Transverse colon (tissue), 4 donors: ENCODE measurements at regions not wholly inside any gene's neighbourhood (a gene's known extent, or its start where the extent isn't known, plus 50 kb on each side); places are given as distances from the start of the nearest gene placed in this dataset.

ENCODE experiments used
- DNase-seq: peaks from one replicate; pipeline ENCODE4 v3.0.0-alpha.2; 2019
- H3K27ac ChIP-seq, 4 donors: fragments of 200-600 bp; sonication (generic); 2 replicates each; pipeline ENCODE4 v1.5.1; 2016 to 2018; ENCODE audit warnings: inconsistent platforms in 4 of 4
- H3K27me3 ChIP-seq: fragments of 200-600 bp; sonication (generic); 2 replicates; pipeline ENCODE4 v1.5.1; 2017; ENCODE audit warnings: inconsistent platforms
- H3K36me3 ChIP-seq, 4 donors: fragments of 200-600 bp; sonication (generic); 2 replicates each; pipeline ENCODE4 v1.5.1; 2017 to 2019; ENCODE audit warnings: inconsistent platforms in 4 of 4
- H3K4me1 ChIP-seq, 4 donors: fragments of 200-600 bp; sonication (generic); 2 replicates each; pipeline ENCODE4 v1.5.1; 2017 to 2020; ENCODE audit warnings: inconsistent platforms in 4 of 4
- H3K4me3 ChIP-seq, 4 donors: fragments of 200-600 bp; sonication (generic); 1 replicate in 1 of 4; 2 replicates in 3 of 4; pipeline versions ENCODE4 v1.5.1 to v1.6.1; 2017 to 2019; ENCODE audit warnings: inconsistent platforms in 4 of 4
- H3K9me3 ChIP-seq, 2 donors: fragments of 200-600 bp; sonication (generic); 2 replicates each; pipeline ENCODE4 v1.5.1; 2017 to 2019; ENCODE audit warnings: inconsistent platforms in 2 of 2
- EP300 ChIP-seq: sonication (generic); formaldehyde crosslinking; IDR thresholded peaks from one replicate; pipeline ENCODE4 v1.6.1; 2017; ENCODE audit warnings: antibody characterized with exemption, low read depth
- POLR2A ChIP-seq: fragments of 450-650 bp; IDR thresholded peaks from one replicate; pipeline ENCODE4 v1.6.1; 2016; ENCODE audit warnings: antibody characterized with exemption, mild to moderate bottlenecking, moderate library complexity
- POLR2AphosphoS5 ChIP-seq, 3 donors: sonication (generic); formaldehyde crosslinking; IDR thresholded peaks; one replicate each; pipeline ENCODE4 v1.6.1; 2016; ENCODE audit warnings: antibody characterized with exemption in 3 of 3
- WGBS, 2 donors: methylation state at CpG; one replicate each; pipeline ENCODE4 v1.1.5; 2018; ENCODE audit warnings: low coverage in 1 of 2; 5-methylcytosine and 5-hydroxymethylcytosine counted together
- in situ Hi-C, 4 donors: fragments of 200-750 bp; cut with MboI; loops; one replicate each; pipeline versions ENCODE4 v1.15.0 to v1.15.1; 2017; ENCODE audit warnings: low sequenced_read_pairs in 3 of 4, low pct_ligation_motif_present in 1 of 4, low pct_unique_long_range_greater_than_20kb in 1 of 4
- intact Hi-C: fragments of 100-400 bp; cut with DNase I; formaldehyde crosslinking; loops from one replicate; pipeline ENCODE4 v1.15.1; 2023; ENCODE audit warnings: low total_unique reads
- TF ChIP-seq, protein P1 (sequence below), 5 experiments: fragments of 200-600 bp in 3 of 5; fragments of 450-650 bp in 2 of 5; sonication (generic) in 3 of 5; IDR thresholded peaks; 1 replicate in 2 of 5; 2 replicates in 3 of 5; pipeline ENCODE4 v1.5.1; 2016 to 2017; ENCODE audit warnings: antibody characterized with exemption in 5 of 5, inconsistent platforms in 3 of 5, mild to moderate bottlenecking in 2 of 5, moderate library complexity in 1 of 5

DNA sequence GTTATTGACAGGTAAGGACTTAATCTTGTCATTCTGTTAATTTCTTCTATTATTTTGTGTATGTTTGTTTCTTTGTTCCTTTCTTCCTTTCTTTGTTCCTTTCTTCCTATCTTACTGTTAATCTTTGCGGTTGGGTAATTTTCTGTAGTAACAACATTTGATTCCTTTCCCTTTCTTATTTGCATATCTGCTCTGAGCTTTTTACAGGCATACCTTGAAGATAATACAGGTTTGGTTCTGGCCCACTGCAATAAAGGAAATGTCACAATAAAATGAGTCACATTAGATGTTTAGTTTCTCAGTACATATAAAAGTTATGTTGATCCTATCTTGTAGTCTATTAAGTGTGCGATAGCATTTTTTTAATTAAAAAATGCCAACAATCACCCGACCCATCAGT, 440.7 kb downstream of the NFIB start:
- Histone ChIP-seq H3K36me3 (no peaks in the 10 kb centered on the region), H3K27me3 (no peaks in the 10 kb centered on the region), H3K9me3 (no peaks in the 10 kb centered on the region), H3K27ac (no peak overlapping the region), H3K4me3 (no peak overlapping the region), H3K4me1 (no peaks in the 10 kb centered on the region)
- DNase-seq = no peak
- TF ChIP-seq POLR2A (no peak), EP300 (no peak), POLR2AphosphoS5 (IDR thresholded peaks at IDR 0.05) (no peak)
- TF ChIP-seq, protein P1, sequence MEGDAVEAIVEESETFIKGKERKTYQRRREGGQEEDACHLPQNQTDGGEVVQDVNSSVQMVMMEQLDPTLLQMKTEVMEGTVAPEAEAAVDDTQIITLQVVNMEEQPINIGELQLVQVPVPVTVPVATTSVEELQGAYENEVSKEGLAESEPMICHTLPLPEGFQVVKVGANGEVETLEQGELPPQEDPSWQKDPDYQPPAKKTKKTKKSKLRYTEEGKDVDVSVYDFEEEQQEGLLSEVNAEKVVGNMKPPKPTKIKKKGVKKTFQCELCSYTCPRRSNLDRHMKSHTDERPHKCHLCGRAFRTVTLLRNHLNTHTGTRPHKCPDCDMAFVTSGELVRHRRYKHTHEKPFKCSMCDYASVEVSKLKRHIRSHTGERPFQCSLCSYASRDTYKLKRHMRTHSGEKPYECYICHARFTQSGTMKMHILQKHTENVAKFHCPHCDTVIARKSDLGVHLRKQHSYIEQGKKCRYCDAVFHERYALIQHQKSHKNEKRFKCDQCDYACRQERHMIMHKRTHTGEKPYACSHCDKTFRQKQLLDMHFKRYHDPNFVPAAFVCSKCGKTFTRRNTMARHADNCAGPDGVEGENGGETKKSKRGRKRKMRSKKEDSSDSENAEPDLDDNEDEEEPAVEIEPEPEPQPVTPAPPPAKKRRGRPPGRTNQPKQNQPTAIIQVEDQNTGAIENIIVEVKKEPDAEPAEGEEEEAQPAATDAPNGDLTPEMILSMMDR (IDR thresholded peaks at IDR 0.05) = no peak
- in situ Hi-C loops (no loop called here), intact Hi-C loops (no loop called here)
- WGBS, 2 donors = 43 to 86% methylated on average over 3 of the region's 3 CpGs

DNA sequence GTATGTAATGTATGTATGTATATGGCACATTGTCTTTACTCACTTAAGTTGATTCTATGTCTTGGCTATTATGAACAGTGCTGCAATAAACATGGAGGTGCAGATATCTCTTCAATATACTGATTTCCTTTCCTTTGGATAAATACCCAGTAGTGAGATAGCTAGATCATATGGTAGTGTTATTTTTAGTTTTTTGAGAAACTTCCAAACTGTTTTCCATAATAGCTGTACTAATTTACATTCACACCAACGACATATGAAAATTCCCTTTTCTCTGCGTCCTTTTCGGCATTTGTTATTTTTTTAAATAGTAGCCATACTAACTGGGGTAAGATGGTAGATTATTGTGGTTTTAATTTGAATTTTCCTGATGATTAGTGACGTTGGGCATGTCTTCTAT, 445.6 kb downstream of the NFIB start:
- WGBS, 2 donors = 81 to 94% methylated on average over 4 of the region's 4 CpGs
- Histone ChIP-seq H3K4me1 (no peaks in the 10 kb centered on the region), H3K27me3 (no peaks in the 10 kb centered on the region), H3K9me3 (no peaks in the 10 kb centered on the region), H3K36me3 (no peaks in the 10 kb centered on the region), H3K4me3 (no peak overlapping the region), H3K27ac (no peak overlapping the region)
- in situ Hi-C loops (no loop called here), intact Hi-C loops (no loop called here)
- TF ChIP-seq, protein P1 (IDR thresholded peaks at IDR 0.05) = no peak
- TF ChIP-seq POLR2AphosphoS5 (IDR thresholded peaks at IDR 0.05) = no peak
- no peak for TF ChIP-seq EP300
- TF ChIP-seq POLR2A = no peak
- DNase-seq = no peak

DNA sequence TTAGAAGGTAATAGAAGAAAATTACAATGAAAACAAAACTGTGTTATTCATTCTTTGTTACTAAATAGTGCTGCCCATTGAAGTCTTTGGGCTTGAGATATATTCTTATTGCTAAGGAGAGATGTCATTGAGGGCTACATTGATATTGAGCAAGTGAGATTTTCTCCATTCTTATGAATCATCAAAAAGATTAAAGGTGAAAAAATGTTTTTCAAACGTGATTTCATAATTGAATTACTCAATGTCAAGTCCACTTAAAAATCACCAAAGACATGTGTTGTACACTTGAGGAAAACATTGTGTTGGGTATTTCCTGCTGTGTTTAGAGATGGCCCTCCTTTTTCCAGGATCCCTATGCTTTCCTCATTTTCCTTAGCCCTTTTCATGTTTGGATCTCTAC, 448.1 kb downstream of the NFIB start:
- in situ Hi-C loops (no loop called here), intact Hi-C loops (no loop called here)
- no peaks in the 10 kb centered on the region for H3K36me3 ChIP-seq
- TF ChIP-seq POLR2AphosphoS5 (IDR thresholded peaks at IDR 0.05) (no peak), POLR2A (no peak), EP300 (no peak)
- TF ChIP-seq, protein P1 (IDR thresholded peaks at IDR 0.05) = no peak
- H3K4me3 ChIP-seq = no peak overlapping the region
- no peaks in the 10 kb centered on the region for H3K9me3 ChIP-seq
- no peaks in the 10 kb centered on the region for H3K27me3 ChIP-seq
- no peak for DNase-seq
- H3K4me1 ChIP-seq = peaks cover 0 to 6% (median 0%) of the 10 kb centered on the region in 4 donors
- 55 to 75% methylated on average over 1 of the region's 1 CpG for WGBS, 2 donors
- no peak overlapping the region for H3K27ac ChIP-seq

DNA sequence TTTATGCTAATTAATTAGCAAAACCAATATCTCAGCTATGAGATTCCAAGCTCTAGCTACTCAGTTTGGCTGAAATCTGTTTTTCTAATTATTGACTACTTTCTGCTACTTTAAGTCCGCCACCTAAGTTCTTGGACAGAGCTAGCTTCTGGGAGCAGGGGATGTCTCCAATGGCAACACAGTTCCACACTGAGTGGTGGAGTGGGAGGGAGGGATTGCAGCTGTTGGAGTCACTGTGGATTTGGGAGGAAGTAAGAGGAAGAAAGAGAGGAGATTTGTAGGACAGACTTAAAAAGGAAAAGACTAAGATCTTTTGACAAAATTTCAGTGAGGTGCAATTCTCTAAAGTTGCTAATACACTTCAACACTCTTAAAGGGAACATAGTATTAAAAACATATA, 450.8 kb downstream of the NFIB start:
- in situ Hi-C loops = no loop called here
- DNase-seq = peak; percentile 8
- WGBS, 2 donors = 29 to 68% methylated on average over 1 of the region's 1 CpG

More for the DNA sequence above, 450.8 kb downstream of the NFIB start:
- peak overlapping the region in 3 of 4 donors; percentile 6 to 24 (median 14) for H3K27ac ChIP-seq
- H3K4me1 ChIP-seq = peaks cover 0 to 6% (median 0%) of the 10 kb centered on the region in 4 donors
- H3K27me3 ChIP-seq = no peaks in the 10 kb centered on the region
- no peak overlapping the region for H3K4me3 ChIP-seq
- TF ChIP-seq POLR2A (no peak), POLR2AphosphoS5 (IDR thresholded peaks at IDR 0.05) (no peak), EP300 (no peak)
- TF ChIP-seq, protein P1 (IDR thresholded peaks at IDR 0.05) = no peak
- H3K36me3 ChIP-seq = no peaks in the 10 kb centered on the region
- no peaks in the 10 kb centered on the region for H3K9me3 ChIP-seq
- intact Hi-C loops = no loop called here
